IMR-90 (cell line): ENCODE measurements at regions not wholly inside any gene's neighbourhood (a gene's known extent, or its start where the extent isn't known, plus 50 kb on each side); places are given as distances from the start of the nearest gene placed in this dataset.

Experiments
- ATAC-seq: fragments of 200-7000 bp; cut with Tn5 transposase; 2 replicates; pipeline ENCODE4 v1.9.1; 2020; ENCODE audit warnings: low read depth, mild to moderate bottlenecking, moderate library complexity
- BruUV-seq: library from RNA; stranded (reverse); fragments of 400-500 nt; replicated peaks from 2 replicates; lab custom pipeline; 2021; lab: Mats Ljungman, UMichigan
- CTCF ChIA-PET: fragments of 300-600 bp; formaldehyde crosslinking; extraction: SDS; loops from one replicate; lab custom pipeline; 2021; ENCODE audit warnings: antibody characterized with exemption; lab: Yijun Ruan, JAX
- POLR2A ChIA-PET: fragments of 300-600 bp; sonication (Branson Sonifier 250); formaldehyde crosslinking; loops from one replicate; lab custom pipeline; 2022; ENCODE audit warnings: antibody characterized with exemption; ENCODE audit not compliant: unreplicated experiment; lab: Charles Lee
- DNase-seq: peaks from one replicate; pipeline ENCODE4 v3.0.0; 2013
- H2AFZ ChIP-seq: replicated peaks from 2 replicates; pipeline ENCODE3; 2013; ENCODE audit warnings: low read length, mild to moderate bottlenecking; ENCODE audit not compliant: poor library complexity
- H2AK5ac ChIP-seq: 2 replicates; pipeline ENCODE4 v1.6.1; 2013; ENCODE audit warnings: low read depth, low read length, inconsistent platforms
- H2AK9ac ChIP-seq: replicated peaks from 2 replicates; pipeline ENCODE3; 2013; ENCODE audit warnings: mild to moderate bottlenecking, low read depth, low read length, moderate library complexity; ENCODE audit not compliant: poor library complexity
- H2BK120ac ChIP-seq: 2 replicates; pipeline ENCODE4 v1.6.1; 2013; ENCODE audit warnings: low read depth, low read length, inconsistent platforms
- H2BK15ac ChIP-seq: 3 replicates; pipeline ENCODE4 v1.6.1; 2013; ENCODE audit warnings: low read depth, low read length, inconsistent platforms
- H2BK20ac ChIP-seq: 2 replicates; pipeline ENCODE4 v1.6.1; 2013; ENCODE audit warnings: low read depth, mild to moderate bottlenecking, inconsistent platforms, low read length, moderate library complexity
- H2BK5ac ChIP-seq: 2 replicates; pipeline ENCODE4 v1.6.1; 2013; ENCODE audit warnings: mild to moderate bottlenecking, low read depth, low read length, inconsistent platforms; ENCODE audit not compliant: poor library complexity, severe bottlenecking
- H3K14ac ChIP-seq: replicated peaks from 2 replicates; pipeline ENCODE4 v1.6.1; 2013; ENCODE audit warnings: low read depth, low read length, inconsistent platforms
- H3K18ac ChIP-seq: 2 replicates; pipeline ENCODE4 v1.6.1; 2013; ENCODE audit warnings: low read depth, low read length, control low read depth
- H3K23ac ChIP-seq: 2 replicates; pipeline ENCODE4 v1.6.1; 2013; ENCODE audit warnings: low read depth, low read length, inconsistent platforms
- H3K27ac ChIP-seq: 2 replicates; pipeline ENCODE4 v1.5.1; 2013; ENCODE audit warnings: mild to moderate bottlenecking, control low read depth, low read length; ENCODE audit not compliant: insufficient read depth
- H3K27me3 ChIP-seq: 2 replicates; pipeline ENCODE4 v1.6.1; 2013; ENCODE audit warnings: low read length; ENCODE audit not compliant: control insufficient read depth, insufficient read depth
- H3K36me3 ChIP-seq: 2 replicates; pipeline ENCODE4 v1.6.1; 2013; ENCODE audit warnings: low read length, mixed read lengths; ENCODE audit not compliant: control insufficient read depth, insufficient read depth
- H3K4ac ChIP-seq: 2 replicates; pipeline ENCODE4 v1.6.1; 2013; ENCODE audit warnings: low read depth, low read length, inconsistent platforms
- H3K4me1 ChIP-seq: 2 replicates; pipeline ENCODE4 v1.6.1; 2013; ENCODE audit warnings: low read length, mixed read lengths; ENCODE audit not compliant: control insufficient read depth, insufficient read depth
- H3K4me2 ChIP-seq: 2 replicates; pipeline ENCODE4 v1.6.1; 2013; ENCODE audit warnings: low read depth, mild to moderate bottlenecking, control low read depth, low read length, moderate library complexity
- H3K4me3 ChIP-seq: 2 replicates; pipeline ENCODE4 v1.5.1; 2013; ENCODE audit warnings: low read depth, mild to moderate bottlenecking, control low read depth, low read length, moderate library complexity; ENCODE audit not compliant: insufficient read depth
- H3K56ac ChIP-seq: 2 replicates; pipeline ENCODE4 v1.6.1; 2013; ENCODE audit warnings: low read length, inconsistent platforms; ENCODE audit not compliant: insufficient read depth; ENCODE audit errors: extremely low read depth
- H3K79me1 ChIP-seq, 2 experiments: 2 replicates each; pipeline ENCODE4 v1.6.1; 2013; ENCODE audit warnings: low read length in 2 of 2, inconsistent platforms in 1 of 2, low read depth in 1 of 2
- H3K9ac ChIP-seq: 2 replicates; pipeline ENCODE4 v1.6.1; 2013; ENCODE audit warnings: low read depth, low read length, control low read depth
- H3K9me1 ChIP-seq: 2 replicates; pipeline ENCODE4 v1.6.1; 2013; ENCODE audit warnings: low read length, inconsistent platforms; ENCODE audit not compliant: insufficient read depth
- H3K9me3 ChIP-seq: 2 replicates; pipeline ENCODE4 v1.6.1; 2013; ENCODE audit warnings: low read length; ENCODE audit not compliant: control insufficient read depth, insufficient read depth
- H4K20me1 ChIP-seq: 2 replicates; pipeline ENCODE4 v1.6.1; 2013; ENCODE audit warnings: low read length, inconsistent platforms; ENCODE audit not compliant: insufficient read depth
- H4K5ac ChIP-seq: 2 replicates; pipeline ENCODE4 v1.6.1; 2013; ENCODE audit warnings: mild to moderate bottlenecking, low read depth, low read length, control low read depth
- H4K8ac ChIP-seq, 2 experiments: 2 replicates each; pipeline ENCODE4 v1.6.1; 2013; ENCODE audit warnings: low read depth in 2 of 2, low read length in 2 of 2, control low read depth in 1 of 2, inconsistent platforms in 1 of 2
- H4K91ac ChIP-seq: 2 replicates; pipeline ENCODE4 v1.6.1; 2013; ENCODE audit warnings: low read depth, low read length, inconsistent platforms; ENCODE audit not compliant: insufficient read depth
- BHLHE40 ChIP-seq: fragments of 150-350 bp; IDR thresholded peaks from 2 replicates; pipeline ENCODE4 v1.6.1; 2016; ENCODE audit warnings: mild to moderate bottlenecking, low read depth, low read length
- CEBPB ChIP-seq: IDR thresholded peaks from 2 replicates; pipeline ENCODE4 v1.6.1; 2012; ENCODE audit warnings: low read depth, low read length, improper control_type of control experiment
- CHD1 ChIP-seq: IDR thresholded peaks from 2 replicates; pipeline ENCODE4 v1.6.1; 2012; ENCODE audit warnings: low read depth, low read length, improper control_type of control experiment
- ELK1 ChIP-seq: fragments of 150-350 bp; IDR thresholded peaks from 2 replicates; pipeline ENCODE4 v1.6.1; 2016; ENCODE audit warnings: low read depth, mild to moderate bottlenecking, low read length, moderate library complexity, borderline replicate concordance
- MAFK ChIP-seq: IDR thresholded peaks from 2 replicates; pipeline ENCODE4 v1.6.1; 2012; ENCODE audit warnings: low read depth, low read length, improper control_type of control experiment
- MAZ ChIP-seq: IDR thresholded peaks from 2 replicates; pipeline ENCODE4 v1.6.1; 2012; ENCODE audit warnings: low read depth, mild to moderate bottlenecking, low read length, improper control_type of control experiment, moderate library complexity, borderline replicate concordance
- MXI1 ChIP-seq: IDR thresholded peaks from 2 replicates; pipeline ENCODE4 v1.6.1; 2012; ENCODE audit warnings: low read depth, mild to moderate bottlenecking, low read length, moderate library complexity, borderline replicate concordance
- NFE2L2 ChIP-seq: fragments of 150-350 bp; IDR thresholded peaks from 2 replicates; pipeline ENCODE4 v1.6.1; 2016; ENCODE audit warnings: low read depth, mild to moderate bottlenecking, low read length
- POLR2A ChIP-seq: IDR thresholded peaks from 2 replicates; pipeline ENCODE4 v1.6.1; 2012; ENCODE audit warnings: mild to moderate bottlenecking, low read depth, low read length
- RFX5 ChIP-seq: IDR thresholded peaks from 2 replicates; pipeline ENCODE4 v1.8.0; 2012; ENCODE audit warnings: low read depth, mild to moderate bottlenecking, low read length, moderate library complexity
- USF2 ChIP-seq: fragments of 150-350 bp; IDR thresholded peaks from 2 replicates; pipeline ENCODE4 v1.6.1; 2017; ENCODE audit warnings: mild to moderate bottlenecking, antibody characterized with exemption, low read length, low read depth
- WGBS, 2 experiments: methylation state at CpG; one replicate each; pipeline versions ENCODE4 v1.1.5 to v1.1.7; 2013; ENCODE audit warnings: missing lambda C conversion rate in 2 of 2; ENCODE audit not compliant: insufficient read length in 1 of 2; ENCODE audit errors: extremely low coverage in 2 of 2; 5-methylcytosine and 5-hydroxymethylcytosine counted together
- dilution Hi-C: fragments of 300-500 bp; cut with HindIII; formaldehyde crosslinking; loops from one replicate; pipeline ENCODE4 v1.14.3; 2018; ENCODE audit warnings: low sequenced_read_pairs; ENCODE audit not compliant: unreplicated experiment
- in situ Hi-C: fragments of 300-500 bp; cut with MboI; formaldehyde crosslinking; loops from 3 replicates; pipeline ENCODE4 v1.14.3; 2019; ENCODE audit warnings: low sequenced_read_pairs, inconsistent platforms, mixed read lengths
- intact Hi-C: fragments of 100-400 bp; cut with micrococcal nuclease; formaldehyde crosslinking; loops from 2 replicates; pipeline ENCODE4 v1.10.0; 2022

- intact Hi-C loops (no loop called here), dilution Hi-C loops (no loop called here), in situ Hi-C loops (no loop called here)
- Histone ChIP-seq H4K5ac (no peak overlapping the region), H2AK9ac (no peak overlapping the region), H2BK15ac (no peak overlapping the region), H2AFZ (no peak overlapping the region), H3K27ac (no peak overlapping the region), H3K56ac (no peak overlapping the region), H2BK5ac (no peak overlapping the region), H3K14ac (no peak overlapping the region), H3K4me3 (no peak overlapping the region), H2BK20ac (no peak overlapping the region), H4K8ac (no peak overlapping the region), H3K9me1 (no peaks in the 10 kb centered on the region), H3K9me3 (peaks cover 2% of the 10 kb centered on the region; the same call in 1 of the 2 replicates), H3K23ac (no peak overlapping the region), H3K9ac (no peak overlapping the region), H3K4ac (no peak overlapping the region), H3K18ac (no peak overlapping the region), H3K4me2 (no peak overlapping the region), H3K27me3 (no peaks in the 10 kb centered on the region), H3K79me1 (no peaks in the 10 kb centered on the region), H2BK120ac (no peak overlapping the region), H4K20me1 (no peaks in the 10 kb centered on the region), H2AK5ac (no peak overlapping the region), H3K4me1 (no peaks in the 10 kb centered on the region), H3K36me3 (no peaks in the 10 kb centered on the region), H4K91ac (no peak overlapping the region)
- POLR2A ChIA-PET: no interaction called here
- TF ChIP-seq USF2 (no peak), CHD1 (no peak), BHLHE40 (no peak), RFX5 (no peak), MAZ (no peak), NFE2L2 (no peak), CEBPB (no peak), MAFK (no peak), ELK1 (no peak), POLR2A (no peak), MXI1 (no peak)
- BruUV-seq: no TSS peak
- DNase-seq: no peak
- CTCF ChIA-PET: no interaction called here
- 60% methylated on average over 1 of the region's 5 CpGs; no CpG with 5 or more reads in 1 of the 2 experiments for WGBS, 2 experiments
- no peak for ATAC-seq
Measured at GRCh38 chr3:145219355-145220235, 941.4 kb downstream of the PLOD2 start.
